Erythroblast (primary cell): ENCODE measurements at regions not wholly inside any gene's neighbourhood (a gene's known extent, or its start where the extent isn't known, plus 50 kb on each side); places are given as distances from the start of the nearest gene placed in this dataset.

Experiments used
- GATA1 ChIP-seq: IDR thresholded peaks from 2 replicates; pipeline ENCODE4 v1.6.1; 2011; ENCODE audit warnings: low read depth, mild to moderate bottlenecking, control low read depth, low read length, moderate library complexity
- POLR2A ChIP-seq: IDR thresholded peaks from 2 replicates; pipeline ENCODE4 v1.6.1; 2011; ENCODE audit warnings: mild to moderate bottlenecking, low read length

DNA sequence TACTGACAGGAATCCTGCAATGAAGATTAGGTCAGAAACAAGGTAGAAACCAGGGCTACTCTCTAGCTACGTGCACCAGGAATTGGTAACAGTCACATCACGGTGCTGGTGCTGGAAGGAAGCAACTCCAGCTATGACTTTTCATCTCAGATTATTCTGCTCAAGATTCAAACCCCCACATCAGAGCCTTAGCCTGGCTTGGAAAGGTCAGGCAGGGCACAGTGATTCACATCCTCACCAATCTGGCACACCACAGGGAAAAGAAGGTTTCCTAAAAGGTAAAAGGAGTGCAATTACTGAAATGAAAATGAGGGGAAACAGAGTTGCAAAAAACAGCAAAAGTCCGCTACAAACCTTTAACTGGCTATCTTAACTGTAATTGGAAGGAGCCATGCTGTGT lies 240.2 kb upstream of the NPSR1 start:
- TF ChIP-seq POLR2A: no peak
- no peak for TF ChIP-seq GATA1
